GM23338 (cell line): ENCODE measurements at regions not wholly inside any gene's neighbourhood (a gene's known extent, or its start where the extent isn't known, plus 50 kb on each side); places are given as distances from the start of the nearest gene placed in this dataset.

Experiments used
- CREB1 ChIP-seq: fragments of 250-450 bp; sonication (Bioruptor Pico); IDR thresholded peaks from 2 replicates; pipeline ENCODE4 v1.5.0; 2020; ENCODE audit warnings: low read depth, mild to moderate bottlenecking, moderate library complexity
- EZH2 ChIP-seq: fragments of 200-600 bp; sonication (generic); IDR thresholded peaks from one replicate; pipeline ENCODE4 v1.8.0; 2017; ENCODE audit warnings: antibody characterized with exemption, mild to moderate bottlenecking, low read depth; ENCODE audit not compliant: unreplicated experiment
- EZH2phosphoT487 ChIP-seq: fragments of 200-600 bp; sonication (generic); IDR thresholded peaks from one replicate; pipeline ENCODE4 v1.8.1; 2018; ENCODE audit warnings: antibody characterized with exemption; ENCODE audit not compliant: unreplicated experiment
- JUNB ChIP-seq: IDR thresholded peaks from one replicate; pipeline ENCODE4 v1.6.1; 2016; ENCODE audit warnings: antibody characterized with exemption; ENCODE audit not compliant: unreplicated experiment
- NANOG ChIP-seq: IDR thresholded peaks from 2 replicates; pipeline ENCODE4 v1.6.1; 2016; ENCODE audit warnings: antibody characterized with exemption, borderline replicate concordance
- POLR2AphosphoS5 ChIP-seq: IDR thresholded peaks from 2 replicates; pipeline ENCODE4 v1.6.1; 2016; ENCODE audit warnings: antibody characterized with exemption, low read depth
- STAT1 ChIP-seq: IDR thresholded peaks from one replicate; pipeline ENCODE4 v1.6.1; 2016; ENCODE audit warnings: antibody characterized with exemption; ENCODE audit not compliant: unreplicated experiment
- ZNF114 ChIP-seq: fragments of 250-450 bp; sonication (Bioruptor Pico); IDR thresholded peaks from 2 replicates; pipeline ENCODE4 v1.5.0; 2020; ENCODE audit warnings: mild to moderate bottlenecking, moderate library complexity
- ZNF331 ChIP-seq: fragments of 250-450 bp; sonication (Bioruptor Pico); IDR thresholded peaks from 2 replicates; pipeline ENCODE4 v1.5.0; 2020; ENCODE audit warnings: low read depth, mild to moderate bottlenecking, moderate library complexity
- TF ChIP-seq, protein P1 (sequence below), 2 experiments: fragments of 200-600 bp in 1 of 2; sonication (generic) in 1 of 2; conservative IDR thresholded peaks; 2 replicates each; pipeline versions ENCODE4 v1.5.1 to v1.6.1; 2016 to 2017; ENCODE audit warnings: antibody characterized with exemption in 2 of 2, low read depth in 2 of 2, mild to moderate bottlenecking in 2 of 2, moderate library complexity in 1 of 2
- TF ChIP-seq, protein P2 (sequence below): IDR thresholded peaks from one replicate; pipeline ENCODE4 v1.6.1; 2018; ENCODE audit warnings: antibody characterized with exemption; ENCODE audit not compliant: unreplicated experiment
- TF ChIP-seq, protein P3 (sequence below): IDR thresholded peaks from 2 replicates; pipeline ENCODE4 v1.6.1; 2016; ENCODE audit warnings: antibody characterized with exemption
- TF ChIP-seq, protein P4 (sequence below): fragments of 250-450 bp; sonication (Bioruptor Pico); IDR thresholded peaks from 2 replicates; pipeline ENCODE4 v1.5.0; 2020; ENCODE audit warnings: mild to moderate bottlenecking, moderate library complexity

DNA sequence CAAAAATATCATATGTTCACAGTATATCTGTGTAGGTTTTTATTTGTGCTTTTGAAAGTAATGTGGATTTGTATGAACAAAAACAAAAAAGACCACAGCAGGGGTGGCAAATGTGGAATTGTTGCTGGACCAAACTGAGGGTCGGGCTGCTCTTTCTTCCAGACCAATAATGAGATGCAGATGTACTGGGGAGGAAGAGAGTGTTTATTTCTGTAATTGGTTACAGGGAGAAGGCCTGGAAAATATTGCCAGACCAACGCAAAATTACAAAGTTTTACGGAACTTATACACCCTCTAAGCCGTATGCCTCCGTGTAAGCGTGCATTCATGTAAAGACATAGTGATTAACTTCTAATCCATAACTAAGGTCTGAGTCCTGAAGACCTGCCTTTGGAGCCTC lies 353.9 kb upstream of the C16orf82 start:
- TF ChIP-seq, protein P1, sequence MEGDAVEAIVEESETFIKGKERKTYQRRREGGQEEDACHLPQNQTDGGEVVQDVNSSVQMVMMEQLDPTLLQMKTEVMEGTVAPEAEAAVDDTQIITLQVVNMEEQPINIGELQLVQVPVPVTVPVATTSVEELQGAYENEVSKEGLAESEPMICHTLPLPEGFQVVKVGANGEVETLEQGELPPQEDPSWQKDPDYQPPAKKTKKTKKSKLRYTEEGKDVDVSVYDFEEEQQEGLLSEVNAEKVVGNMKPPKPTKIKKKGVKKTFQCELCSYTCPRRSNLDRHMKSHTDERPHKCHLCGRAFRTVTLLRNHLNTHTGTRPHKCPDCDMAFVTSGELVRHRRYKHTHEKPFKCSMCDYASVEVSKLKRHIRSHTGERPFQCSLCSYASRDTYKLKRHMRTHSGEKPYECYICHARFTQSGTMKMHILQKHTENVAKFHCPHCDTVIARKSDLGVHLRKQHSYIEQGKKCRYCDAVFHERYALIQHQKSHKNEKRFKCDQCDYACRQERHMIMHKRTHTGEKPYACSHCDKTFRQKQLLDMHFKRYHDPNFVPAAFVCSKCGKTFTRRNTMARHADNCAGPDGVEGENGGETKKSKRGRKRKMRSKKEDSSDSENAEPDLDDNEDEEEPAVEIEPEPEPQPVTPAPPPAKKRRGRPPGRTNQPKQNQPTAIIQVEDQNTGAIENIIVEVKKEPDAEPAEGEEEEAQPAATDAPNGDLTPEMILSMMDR (conservative IDR thresholded peaks at IDR 0.05; ENCODE audit: low read depth in 2 of 2) = no peak
- TF ChIP-seq EZH2 = no peak
- TF ChIP-seq EZH2phosphoT487 = no peak
- TF ChIP-seq, protein P2, sequence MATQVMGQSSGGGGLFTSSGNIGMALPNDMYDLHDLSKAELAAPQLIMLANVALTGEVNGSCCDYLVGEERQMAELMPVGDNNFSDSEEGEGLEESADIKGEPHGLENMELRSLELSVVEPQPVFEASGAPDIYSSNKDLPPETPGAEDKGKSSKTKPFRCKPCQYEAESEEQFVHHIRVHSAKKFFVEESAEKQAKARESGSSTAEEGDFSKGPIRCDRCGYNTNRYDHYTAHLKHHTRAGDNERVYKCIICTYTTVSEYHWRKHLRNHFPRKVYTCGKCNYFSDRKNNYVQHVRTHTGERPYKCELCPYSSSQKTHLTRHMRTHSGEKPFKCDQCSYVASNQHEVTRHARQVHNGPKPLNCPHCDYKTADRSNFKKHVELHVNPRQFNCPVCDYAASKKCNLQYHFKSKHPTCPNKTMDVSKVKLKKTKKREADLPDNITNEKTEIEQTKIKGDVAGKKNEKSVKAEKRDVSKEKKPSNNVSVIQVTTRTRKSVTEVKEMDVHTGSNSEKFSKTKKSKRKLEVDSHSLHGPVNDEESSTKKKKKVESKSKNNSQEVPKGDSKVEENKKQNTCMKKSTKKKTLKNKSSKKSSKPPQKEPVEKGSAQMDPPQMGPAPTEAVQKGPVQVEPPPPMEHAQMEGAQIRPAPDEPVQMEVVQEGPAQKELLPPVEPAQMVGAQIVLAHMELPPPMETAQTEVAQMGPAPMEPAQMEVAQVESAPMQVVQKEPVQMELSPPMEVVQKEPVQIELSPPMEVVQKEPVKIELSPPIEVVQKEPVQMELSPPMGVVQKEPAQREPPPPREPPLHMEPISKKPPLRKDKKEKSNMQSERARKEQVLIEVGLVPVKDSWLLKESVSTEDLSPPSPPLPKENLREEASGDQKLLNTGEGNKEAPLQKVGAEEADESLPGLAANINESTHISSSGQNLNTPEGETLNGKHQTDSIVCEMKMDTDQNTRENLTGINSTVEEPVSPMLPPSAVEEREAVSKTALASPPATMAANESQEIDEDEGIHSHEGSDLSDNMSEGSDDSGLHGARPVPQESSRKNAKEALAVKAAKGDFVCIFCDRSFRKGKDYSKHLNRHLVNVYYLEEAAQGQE = no peak
- TF ChIP-seq JUNB = no peak
- TF ChIP-seq POLR2AphosphoS5 = no peak
- no peak for TF ChIP-seq CREB1
- TF ChIP-seq, protein P3, sequence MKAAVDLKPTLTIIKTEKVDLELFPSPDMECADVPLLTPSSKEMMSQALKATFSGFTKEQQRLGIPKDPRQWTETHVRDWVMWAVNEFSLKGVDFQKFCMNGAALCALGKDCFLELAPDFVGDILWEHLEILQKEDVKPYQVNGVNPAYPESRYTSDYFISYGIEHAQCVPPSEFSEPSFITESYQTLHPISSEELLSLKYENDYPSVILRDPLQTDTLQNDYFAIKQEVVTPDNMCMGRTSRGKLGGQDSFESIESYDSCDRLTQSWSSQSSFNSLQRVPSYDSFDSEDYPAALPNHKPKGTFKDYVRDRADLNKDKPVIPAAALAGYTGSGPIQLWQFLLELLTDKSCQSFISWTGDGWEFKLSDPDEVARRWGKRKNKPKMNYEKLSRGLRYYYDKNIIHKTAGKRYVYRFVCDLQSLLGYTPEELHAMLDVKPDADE = no peak
- no peak for TF ChIP-seq NANOG
- no peak for TF ChIP-seq ZNF331 (CRISPR knock-in tag)
- TF ChIP-seq ZNF114 (CRISPR knock-in tag) = no peak
- TF ChIP-seq STAT1 = no peak
- TF ChIP-seq, protein P4, sequence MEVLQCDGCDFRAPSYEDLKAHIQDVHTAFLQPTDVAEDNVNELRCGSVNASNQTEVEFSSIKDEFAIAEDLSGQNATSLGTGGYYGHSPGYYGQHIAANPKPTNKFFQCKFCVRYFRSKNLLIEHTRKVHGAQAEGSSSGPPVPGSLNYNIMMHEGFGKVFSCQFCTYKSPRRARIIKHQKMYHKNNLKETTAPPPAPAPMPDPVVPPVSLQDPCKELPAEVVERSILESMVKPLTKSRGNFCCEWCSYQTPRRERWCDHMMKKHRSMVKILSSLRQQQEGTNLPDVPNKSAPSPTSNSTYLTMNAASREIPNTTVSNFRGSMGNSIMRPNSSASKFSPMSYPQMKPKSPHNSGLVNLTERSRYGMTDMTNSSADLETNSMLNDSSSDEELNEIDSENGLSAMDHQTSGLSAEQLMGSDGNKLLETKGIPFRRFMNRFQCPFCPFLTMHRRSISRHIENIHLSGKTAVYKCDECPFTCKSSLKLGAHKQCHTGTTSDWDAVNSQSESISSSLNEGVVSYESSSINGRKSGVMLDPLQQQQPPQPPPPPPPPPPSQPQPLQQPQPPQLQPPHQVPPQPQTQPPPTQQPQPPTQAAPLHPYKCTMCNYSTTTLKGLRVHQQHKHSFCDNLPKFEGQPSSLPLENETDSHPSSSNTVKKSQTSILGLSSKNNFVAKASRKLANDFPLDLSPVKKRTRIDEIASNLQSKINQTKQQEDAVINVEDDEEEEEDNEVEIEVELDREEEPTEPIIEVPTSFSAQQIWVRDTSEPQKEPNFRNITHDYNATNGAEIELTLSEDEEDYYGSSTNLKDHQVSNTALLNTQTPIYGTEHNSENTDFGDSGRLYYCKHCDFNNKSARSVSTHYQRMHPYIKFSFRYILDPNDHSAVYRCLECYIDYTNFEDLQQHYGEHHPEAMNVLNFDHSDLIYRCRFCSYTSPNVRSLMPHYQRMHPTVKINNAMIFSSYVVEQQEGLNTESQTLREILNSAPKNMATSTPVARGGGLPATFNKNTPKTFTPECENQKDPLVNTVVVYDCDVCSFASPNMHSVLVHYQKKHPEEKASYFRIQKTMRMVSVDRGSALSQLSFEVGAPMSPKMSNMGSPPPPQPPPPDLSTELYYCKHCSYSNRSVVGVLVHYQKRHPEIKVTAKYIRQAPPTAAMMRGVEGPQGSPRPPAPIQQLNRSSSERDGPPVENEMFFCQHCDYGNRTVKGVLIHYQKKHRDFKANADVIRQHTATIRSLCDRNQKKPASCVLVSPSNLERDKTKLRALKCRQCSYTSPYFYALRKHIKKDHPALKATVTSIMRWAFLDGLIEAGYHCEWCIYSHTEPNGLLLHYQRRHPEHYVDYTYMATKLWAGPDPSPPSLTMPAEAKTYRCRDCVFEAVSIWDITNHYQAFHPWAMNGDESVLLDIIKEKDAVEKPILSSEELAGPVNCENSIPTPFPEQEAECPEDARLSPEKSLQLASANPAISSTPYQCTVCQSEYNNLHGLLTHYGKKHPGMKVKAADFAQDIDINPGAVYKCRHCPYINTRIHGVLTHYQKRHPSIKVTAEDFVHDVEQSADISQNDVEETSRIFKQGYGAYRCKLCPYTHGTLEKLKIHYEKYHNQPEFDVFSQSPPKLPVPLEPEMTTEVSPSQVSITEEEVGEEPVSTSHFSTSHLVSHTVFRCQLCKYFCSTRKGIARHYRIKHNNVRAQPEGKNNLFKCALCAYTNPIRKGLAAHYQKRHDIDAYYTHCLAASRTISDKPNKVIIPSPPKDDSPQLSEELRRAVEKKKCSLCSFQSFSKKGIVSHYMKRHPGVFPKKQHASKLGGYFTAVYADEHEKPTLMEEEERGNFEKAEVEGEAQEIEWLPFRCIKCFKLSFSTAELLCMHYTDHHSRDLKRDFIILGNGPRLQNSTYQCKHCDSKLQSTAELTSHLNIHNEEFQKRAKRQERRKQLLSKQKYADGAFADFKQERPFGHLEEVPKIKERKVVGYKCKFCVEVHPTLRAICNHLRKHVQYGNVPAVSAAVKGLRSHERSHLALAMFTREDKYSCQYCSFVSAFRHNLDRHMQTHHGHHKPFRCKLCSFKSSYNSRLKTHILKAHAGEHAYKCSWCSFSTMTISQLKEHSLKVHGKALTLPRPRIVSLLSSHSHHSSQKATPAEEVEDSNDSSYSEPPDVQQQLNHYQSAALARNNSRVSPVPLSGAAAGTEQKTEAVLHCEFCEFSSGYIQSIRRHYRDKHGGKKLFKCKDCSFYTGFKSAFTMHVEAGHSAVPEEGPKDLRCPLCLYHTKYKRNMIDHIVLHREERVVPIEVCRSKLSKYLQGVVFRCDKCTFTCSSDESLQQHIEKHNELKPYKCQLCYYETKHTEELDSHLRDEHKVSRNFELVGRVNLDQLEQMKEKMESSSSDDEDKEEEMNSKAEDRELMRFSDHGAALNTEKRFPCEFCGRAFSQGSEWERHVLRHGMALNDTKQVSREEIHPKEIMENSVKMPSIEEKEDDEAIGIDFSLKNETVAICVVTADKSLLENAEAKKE = no peak
